Natural killer cell (primary cell): ENCODE measurements at regions not wholly inside any gene's neighbourhood (a gene's known extent, or its start where the extent isn't known, plus 50 kb on each side); places are given as distances from the start of the nearest gene placed in this dataset.

Source experiments
- ATAC-seq, 3 donors: fragments of 150-1000 bp in 2 of 3; fragments of 200-7000 bp in 1 of 3; cut with Tn5 transposase; 1 replicate in 1 of 3; 2 replicates in 2 of 3; pipeline ENCODE4 v1.10.0; 2021; ENCODE audit warnings: mild to moderate bottlenecking in 2 of 3, moderate library complexity in 2 of 3
- DNase-seq, 2 donors: peaks; one replicate each; pipeline versions ENCODE4 v3.0.0 to v3.0.0-alpha.2; 2013 to 2021; ENCODE audit warnings: mixed read lengths in 1 of 2
- H3K27ac ChIP-seq: one replicate; pipeline ENCODE4 v1.5.1; 2013; ENCODE audit warnings: mild to moderate bottlenecking, low read length
- H3K27me3 ChIP-seq: one replicate; pipeline ENCODE4 v1.6.1; 2013; ENCODE audit warnings: low read length; ENCODE audit not compliant: control insufficient read depth, insufficient read depth
- H3K36me3 ChIP-seq: one replicate; pipeline ENCODE4 v1.6.1; 2013; ENCODE audit warnings: low read length; ENCODE audit not compliant: control insufficient read depth, insufficient read depth
- H3K4me1 ChIP-seq: one replicate; pipeline ENCODE4 v1.6.1; 2013; ENCODE audit warnings: low read length; ENCODE audit not compliant: control insufficient read depth, insufficient read depth
- H3K4me3 ChIP-seq: one replicate; pipeline ENCODE4 v1.5.1; 2013; ENCODE audit warnings: low read length
- H3K9me3 ChIP-seq: one replicate; pipeline ENCODE4 v1.6.1; 2013; ENCODE audit warnings: low read length; ENCODE audit not compliant: control insufficient read depth, insufficient read depth
- H3K27ac Mint-ChIP-seq, 2 donors: one replicate each; pipeline ENCODE4 v1.8.0; 2022; ENCODE audit warnings: mild to moderate bottlenecking in 2 of 2, mixed read lengths in 2 of 2, moderate library complexity in 1 of 2
- H3K27me3 Mint-ChIP-seq, 2 donors: one replicate each; pipeline ENCODE4 v1.8.0; 2022; ENCODE audit warnings: low read depth in 2 of 2, mixed read lengths in 2 of 2
- H3K36me3 Mint-ChIP-seq: one replicate; pipeline ENCODE4 v1.8.0; 2022; ENCODE audit warnings: mixed read lengths
- H3K4me1 Mint-ChIP-seq, 2 donors: one replicate each; pipeline ENCODE4 v1.8.0; 2022; ENCODE audit warnings: mixed read lengths in 2 of 2
- H3K4me3 Mint-ChIP-seq: one replicate; pipeline ENCODE4 v1.8.0; 2022; ENCODE audit warnings: mild to moderate bottlenecking, moderate library complexity, mixed read lengths
- H3K9me3 Mint-ChIP-seq, 2 donors: one replicate each; pipeline ENCODE4 v1.8.0; 2022; ENCODE audit warnings: mixed read lengths in 2 of 2
- WGBS: methylation state at CpG from one replicate; pipeline ENCODE4 v1.1.7; 2013; ENCODE audit warnings: missing lambda C conversion rate; ENCODE audit not compliant: insufficient coverage; 5-methylcytosine and 5-hydroxymethylcytosine counted together
- intact Hi-C: fragments of 100-400 bp; cut with micrococcal nuclease; formaldehyde crosslinking; loops from one replicate; pipeline ENCODE4 v1.14.2; 2022
- TF ChIP-seq, protein P1 (sequence below): fragments of 200-600 bp; IDR thresholded peaks from one replicate; pipeline ENCODE4 v1.8.0; 2022; ENCODE audit warnings: antibody characterized with exemption

DNA sequence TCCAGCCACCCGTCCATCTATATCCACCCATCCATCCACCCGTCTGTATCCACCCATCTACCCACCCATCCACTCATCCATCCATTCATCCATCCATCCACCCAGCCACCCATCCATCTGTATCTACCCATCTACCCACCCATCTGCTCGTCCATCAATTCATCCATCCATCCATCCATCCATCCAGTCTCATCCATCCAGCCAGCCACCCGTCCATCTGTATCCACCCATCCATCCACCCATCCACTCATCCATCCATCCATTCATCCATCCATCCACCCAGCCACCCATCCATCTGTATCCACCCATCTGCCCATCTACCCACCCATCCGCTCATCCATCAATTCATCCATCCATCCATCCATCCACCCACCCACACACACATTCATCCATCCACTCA is 73.2 kb downstream of the UNCX start:
- H3K27ac Mint-ChIP-seq = no peak overlapping the region
- H3K4me3 ChIP-seq = no peak overlapping the region
- H3K27me3 ChIP-seq = no peaks in the 10 kb centered on the region
- TF ChIP-seq, protein P1, sequence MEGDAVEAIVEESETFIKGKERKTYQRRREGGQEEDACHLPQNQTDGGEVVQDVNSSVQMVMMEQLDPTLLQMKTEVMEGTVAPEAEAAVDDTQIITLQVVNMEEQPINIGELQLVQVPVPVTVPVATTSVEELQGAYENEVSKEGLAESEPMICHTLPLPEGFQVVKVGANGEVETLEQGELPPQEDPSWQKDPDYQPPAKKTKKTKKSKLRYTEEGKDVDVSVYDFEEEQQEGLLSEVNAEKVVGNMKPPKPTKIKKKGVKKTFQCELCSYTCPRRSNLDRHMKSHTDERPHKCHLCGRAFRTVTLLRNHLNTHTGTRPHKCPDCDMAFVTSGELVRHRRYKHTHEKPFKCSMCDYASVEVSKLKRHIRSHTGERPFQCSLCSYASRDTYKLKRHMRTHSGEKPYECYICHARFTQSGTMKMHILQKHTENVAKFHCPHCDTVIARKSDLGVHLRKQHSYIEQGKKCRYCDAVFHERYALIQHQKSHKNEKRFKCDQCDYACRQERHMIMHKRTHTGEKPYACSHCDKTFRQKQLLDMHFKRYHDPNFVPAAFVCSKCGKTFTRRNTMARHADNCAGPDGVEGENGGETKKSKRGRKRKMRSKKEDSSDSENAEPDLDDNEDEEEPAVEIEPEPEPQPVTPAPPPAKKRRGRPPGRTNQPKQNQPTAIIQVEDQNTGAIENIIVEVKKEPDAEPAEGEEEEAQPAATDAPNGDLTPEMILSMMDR = no peak
- H3K9me3 ChIP-seq = no peaks in the 10 kb centered on the region
- H3K36me3 ChIP-seq = no peaks in the 10 kb centered on the region
- no peak overlapping the region for H3K27ac ChIP-seq
- no peaks in the 10 kb centered on the region for H3K9me3 Mint-ChIP-seq
- DNase-seq (no peak), ATAC-seq (no peak)
- 73% methylated on average over 5 of the region's 5 CpGs for WGBS
- H3K4me1 ChIP-seq = no peaks in the 10 kb centered on the region
- no peaks in the 10 kb centered on the region for H3K36me3 Mint-ChIP-seq
- peaks cover 0 to 10% of the 10 kb centered on the region in 2 donors for H3K27me3 Mint-ChIP-seq
- no peak overlapping the region for H3K4me3 Mint-ChIP-seq
- H3K4me1 Mint-ChIP-seq = no peaks in the 10 kb centered on the region
- intact Hi-C loops = no loop called here

DNA sequence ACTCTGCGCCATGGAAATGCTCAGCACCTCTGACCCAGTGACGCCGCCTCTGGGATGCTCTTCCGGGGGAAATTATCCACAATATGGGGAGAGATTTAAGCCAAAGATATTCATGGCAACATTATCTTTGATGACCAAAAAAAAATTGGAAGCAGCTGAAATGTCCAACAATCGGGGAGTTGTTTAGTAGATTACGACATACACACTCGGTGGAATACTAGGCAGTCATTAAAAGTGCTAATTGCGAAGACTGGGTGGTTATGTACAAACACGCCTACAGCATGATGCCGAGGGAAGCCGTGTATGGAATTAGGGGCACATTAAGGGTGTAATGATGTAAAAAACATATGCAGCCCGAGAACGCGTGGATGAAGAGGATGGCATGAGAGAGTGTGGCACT is 75.2 kb downstream of the UNCX start:
- Mint-ChIP-seq H3K4me1 (no peaks in the 10 kb centered on the region), H3K36me3 (no peaks in the 10 kb centered on the region), H3K27ac (no peak overlapping the region), H3K27me3 (peaks cover 0 to 8% of the 10 kb centered on the region in 2 donors), H3K9me3 (no peaks in the 10 kb centered on the region), H3K4me3 (no peak overlapping the region)
- no peaks in the 10 kb centered on the region for H3K4me1 ChIP-seq
- TF ChIP-seq, protein P1 = no peak
- no peaks in the 10 kb centered on the region for H3K27me3 ChIP-seq
- WGBS = 95% methylated on average over 14 of the region's 14 CpGs
- no peaks in the 10 kb centered on the region for H3K36me3 ChIP-seq
- DNase-seq (no peak), ATAC-seq (no peak)
- intact Hi-C loops = no loop called here
- H3K4me3 ChIP-seq = no peak overlapping the region
- no peak overlapping the region for H3K27ac ChIP-seq
- H3K9me3 ChIP-seq = no peaks in the 10 kb centered on the region

DNA sequence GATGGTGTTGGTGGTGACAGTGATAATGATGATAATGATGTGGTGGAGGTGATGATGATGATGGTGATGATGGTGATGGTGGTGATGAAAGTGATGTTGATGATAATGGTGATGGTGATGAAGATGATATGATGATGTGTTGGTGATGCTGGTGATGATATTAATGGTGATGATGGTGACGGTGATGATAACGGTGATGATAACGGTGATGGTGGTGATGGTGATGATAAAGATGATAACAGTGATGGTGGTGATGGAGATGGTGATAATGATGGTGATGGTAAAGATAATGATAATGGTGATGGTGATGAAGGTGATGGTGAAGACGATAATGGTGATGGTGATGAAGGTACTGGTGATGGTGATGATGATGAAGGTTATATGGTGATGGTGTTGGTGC is 76.6 kb downstream of the UNCX start:
- Histone ChIP-seq H3K9me3 (no peaks in the 10 kb centered on the region), H3K36me3 (no peaks in the 10 kb centered on the region), H3K27me3 (no peaks in the 10 kb centered on the region), H3K27ac (no peak overlapping the region), H3K4me1 (no peaks in the 10 kb centered on the region), H3K4me3 (no peak overlapping the region)
- H3K4me3 Mint-ChIP-seq = no peak overlapping the region
- no peaks in the 10 kb centered on the region for H3K4me1 Mint-ChIP-seq
- TF ChIP-seq, protein P1 = no peak
- no peaks in the 10 kb centered on the region for H3K36me3 Mint-ChIP-seq
- no peak overlapping the region for H3K27ac Mint-ChIP-seq
- H3K9me3 Mint-ChIP-seq = no peaks in the 10 kb centered on the region
- H3K27me3 Mint-ChIP-seq = peaks cover 0 to 8% of the 10 kb centered on the region in 2 donors
- ATAC-seq (no peak), DNase-seq (no peak)
- 96% methylated on average over 4 of the region's 4 CpGs for WGBS
- intact Hi-C loops = no loop called here

DNA sequence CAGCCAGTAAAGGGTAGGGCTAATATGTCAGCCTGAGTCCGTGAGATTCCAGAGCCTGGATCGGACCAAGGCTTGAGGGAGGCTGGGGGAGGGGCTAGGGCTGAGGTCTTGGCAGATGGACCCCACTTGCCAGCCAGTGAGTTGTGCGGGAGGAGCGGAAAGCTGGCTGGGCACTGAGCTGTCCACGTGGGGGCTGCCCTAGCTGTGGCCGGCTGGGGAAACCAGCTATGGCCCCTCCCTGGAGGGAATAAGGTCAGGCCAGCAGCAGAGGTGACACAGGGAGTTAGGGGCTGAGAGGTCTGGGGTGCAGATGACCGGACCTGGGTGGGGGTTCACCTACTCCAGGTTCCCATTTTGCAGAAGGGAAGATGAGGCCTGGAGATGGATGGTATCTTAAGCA is 77.3 kb downstream of the UNCX start:
- Mint-ChIP-seq H3K4me3 (no peak overlapping the region), H3K9me3 (no peaks in the 10 kb centered on the region), H3K27ac (no peak overlapping the region), H3K36me3 (no peaks in the 10 kb centered on the region), H3K27me3 (peaks cover 0 to 8% of the 10 kb centered on the region in 2 donors), H3K4me1 (no peaks in the 10 kb centered on the region)
- intact Hi-C loops = no loop called here
- WGBS = 86% methylated on average over 6 of the region's 7 CpGs
- Histone ChIP-seq H3K4me1 (no peaks in the 10 kb centered on the region), H3K36me3 (no peaks in the 10 kb centered on the region), H3K9me3 (no peaks in the 10 kb centered on the region), H3K4me3 (no peak overlapping the region), H3K27ac (no peak overlapping the region), H3K27me3 (no peaks in the 10 kb centered on the region)
- ATAC-seq = no peak
- TF ChIP-seq, protein P1 = no peak
- DNase-seq = no peak
